Liver (tissue), 3 donors: ENCODE measurements at regions not wholly inside any gene's neighbourhood (a gene's known extent, or its start where the extent isn't known, plus 50 kb on each side); places are given as distances from the start of the nearest gene placed in this dataset.

Experiments
- EGR1 ChIP-seq, 2 donors: IDR thresholded peaks; 2 replicates each; pipeline ENCODE4 v1.6.1; 2016 to 2018; ENCODE audit warnings: antibody characterized with exemption in 2 of 2, low read depth in 2 of 2
- RAD21 ChIP-seq, 2 donors: IDR thresholded peaks; 2 replicates each; pipeline ENCODE4 v1.6.1; 2016; ENCODE audit warnings: antibody characterized with exemption in 2 of 2, mild to moderate bottlenecking in 2 of 2
- SP1 ChIP-seq: IDR thresholded peaks from 2 replicates; pipeline ENCODE4 v1.6.1; 2018; ENCODE audit warnings: antibody characterized with exemption, mild to moderate bottlenecking
- TF ChIP-seq, protein P1 (sequence below): fragments of 150-350 bp; IDR thresholded peaks from 2 replicates; pipeline ENCODE4 v1.5.1; 2017; ENCODE audit warnings: improper control_type of control experiment, low read depth, low read length; ENCODE audit not compliant: missing input control
- TF ChIP-seq, protein P2 (sequence below): IDR thresholded peaks from 2 replicates; pipeline ENCODE4 v1.6.1; 2016; ENCODE audit warnings: antibody characterized with exemption
- donor health status: healthy.
- donor health status: healthy.

DNA sequence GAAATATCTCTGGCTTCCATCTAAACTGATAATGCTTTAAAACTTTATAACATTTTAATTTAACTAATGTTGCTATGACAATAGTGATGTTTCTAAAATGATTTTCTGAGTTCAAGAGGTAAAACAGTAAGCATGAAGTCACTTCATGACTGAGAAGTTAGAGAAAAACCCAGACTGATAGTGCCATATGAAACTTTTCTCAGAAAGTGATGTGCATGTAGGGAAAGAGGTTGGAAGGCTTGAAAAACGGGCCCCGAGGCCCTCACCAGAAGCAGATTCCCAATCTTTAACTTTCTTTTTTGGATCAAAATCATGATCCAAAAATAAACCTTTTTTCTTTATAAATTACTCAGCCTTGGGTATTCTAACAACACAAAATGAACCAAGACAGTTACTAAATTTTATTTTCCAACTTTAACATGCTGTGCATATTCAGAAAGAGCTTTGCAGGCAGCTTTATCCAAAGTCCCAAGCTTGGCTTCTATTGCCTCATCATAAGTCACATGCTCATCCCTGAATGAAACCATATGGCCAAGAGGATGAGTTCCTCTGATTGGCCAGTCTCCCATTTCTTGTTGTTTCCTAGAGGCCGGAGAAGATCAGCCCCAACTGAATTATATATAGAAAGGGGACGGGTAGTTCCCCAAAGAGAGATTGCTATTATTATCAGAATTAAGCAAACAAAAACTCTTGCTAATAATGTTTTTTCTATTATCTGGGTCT lies 357.6 kb upstream of the SALL1 start:
- TF ChIP-seq, protein P1, sequence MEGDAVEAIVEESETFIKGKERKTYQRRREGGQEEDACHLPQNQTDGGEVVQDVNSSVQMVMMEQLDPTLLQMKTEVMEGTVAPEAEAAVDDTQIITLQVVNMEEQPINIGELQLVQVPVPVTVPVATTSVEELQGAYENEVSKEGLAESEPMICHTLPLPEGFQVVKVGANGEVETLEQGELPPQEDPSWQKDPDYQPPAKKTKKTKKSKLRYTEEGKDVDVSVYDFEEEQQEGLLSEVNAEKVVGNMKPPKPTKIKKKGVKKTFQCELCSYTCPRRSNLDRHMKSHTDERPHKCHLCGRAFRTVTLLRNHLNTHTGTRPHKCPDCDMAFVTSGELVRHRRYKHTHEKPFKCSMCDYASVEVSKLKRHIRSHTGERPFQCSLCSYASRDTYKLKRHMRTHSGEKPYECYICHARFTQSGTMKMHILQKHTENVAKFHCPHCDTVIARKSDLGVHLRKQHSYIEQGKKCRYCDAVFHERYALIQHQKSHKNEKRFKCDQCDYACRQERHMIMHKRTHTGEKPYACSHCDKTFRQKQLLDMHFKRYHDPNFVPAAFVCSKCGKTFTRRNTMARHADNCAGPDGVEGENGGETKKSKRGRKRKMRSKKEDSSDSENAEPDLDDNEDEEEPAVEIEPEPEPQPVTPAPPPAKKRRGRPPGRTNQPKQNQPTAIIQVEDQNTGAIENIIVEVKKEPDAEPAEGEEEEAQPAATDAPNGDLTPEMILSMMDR = no peak
- TF ChIP-seq SP1 (no peak), RAD21 (IDR thresholded peaks at IDR 0.05) (no peak), EGR1 (IDR thresholded peaks at IDR 0.05; ENCODE audit: low read depth in 2 of 2) (no peak)
- TF ChIP-seq, protein P2, sequence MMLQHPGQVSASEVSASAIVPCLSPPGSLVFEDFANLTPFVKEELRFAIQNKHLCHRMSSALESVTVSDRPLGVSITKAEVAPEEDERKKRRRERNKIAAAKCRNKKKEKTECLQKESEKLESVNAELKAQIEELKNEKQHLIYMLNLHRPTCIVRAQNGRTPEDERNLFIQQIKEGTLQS = no peak
